GM19328 (cell line): ENCODE measurements at regions not wholly inside any gene's neighbourhood (a gene's known extent, or its start where the extent isn't known, plus 50 kb on each side); places are given as distances from the start of the nearest gene placed in this dataset.

ENCODE experiments used
- ATAC-seq: cut with Tn5 transposase; IDR thresholded peaks from one replicate; pipeline ENCODE4 v1.9.1; 2021; ENCODE audit warnings: mild to moderate bottlenecking, moderate library complexity; ENCODE audit not compliant: unreplicated experiment

- no peak for ATAC-seq
These were observed 300.4 kb downstream of the SLITRK6 start for GRCh38 chr13:85498774-85499173.

- no peak for ATAC-seq
These were observed 301.6 kb downstream of the SLITRK6 start for GRCh38 chr13:85497652-85498051.

GRCh38 chr13:85492283-85492682 lies 306.9 kb downstream of the SLITRK6 start:
- ATAC-seq: no peak

GRCh38 chr13:85486663-85487062 lies 312.6 kb downstream of the SLITRK6 start:
- ATAC-seq: no peak

- no peak for ATAC-seq
These were observed 326.1 kb downstream of the SLITRK6 start for GRCh38 chr13:85473144-85473543.

- ATAC-seq: no peak
These were observed 329.9 kb downstream of the SLITRK6 start for GRCh38 chr13:85469320-85469719.

GRCh38 chr13:85462792-85463425 lies 336.3 kb downstream of the SLITRK6 start:
- ATAC-seq: no peak

- no peak for ATAC-seq
These were observed 337.6 kb downstream of the SLITRK6 start for GRCh38 chr13:85461621-85462020.

GRCh38 chr13:85445534-85445933 lies 353.7 kb downstream of the SLITRK6 start:
- no peak for ATAC-seq

- no peak for ATAC-seq
These were observed 357.2 kb downstream of the SLITRK6 start for GRCh38 chr13:85441975-85442374.

- no peak for ATAC-seq
These were observed 357.9 kb downstream of the SLITRK6 start for GRCh38 chr13:85441364-85441763.

- no peak for ATAC-seq
These were observed 363.2 kb downstream of the SLITRK6 start for GRCh38 chr13:85436029-85436428.

GRCh38 chr13:85434927-85435326 lies 364.3 kb downstream of the SLITRK6 start:
- ATAC-seq: no peak

- ATAC-seq: no peak
These were observed 366.3 kb downstream of the SLITRK6 start for GRCh38 chr13:85432881-85433280.

- no peak for ATAC-seq
These were observed 367.5 kb downstream of the SLITRK6 start for GRCh38 chr13:85431720-85432119.

- no peak for ATAC-seq
These were observed 368.9 kb downstream of the SLITRK6 start for GRCh38 chr13:85430216-85430794.

- no peak for ATAC-seq
These were observed 371.8 kb downstream of the SLITRK6 start for GRCh38 chr13:85427416-85427815.

- no peak for ATAC-seq
These were observed 379.1 kb downstream of the SLITRK6 start for GRCh38 chr13:85420136-85420535.

- no peak for ATAC-seq
These were observed 379.6 kb downstream of the SLITRK6 start for GRCh38 chr13:85419611-85420010.

- ATAC-seq: no peak
These were observed 381.4 kb downstream of the SLITRK6 start for GRCh38 chr13:85417807-85418206.

GRCh38 chr13:85413664-85414063 lies 385.6 kb downstream of the SLITRK6 start:
- ATAC-seq: no peak

GRCh38 chr13:85412448-85412847 lies 386.8 kb downstream of the SLITRK6 start:
- ATAC-seq: no peak

- ATAC-seq: no peak
These were observed 387.6 kb downstream of the SLITRK6 start for GRCh38 chr13:85411591-85411990.
